Liver (tissue), 3 donors: ENCODE measurements at regions not wholly inside any gene's neighbourhood (a gene's known extent, or its start where the extent isn't known, plus 50 kb on each side); places are given as distances from the start of the nearest gene placed in this dataset.

Experiments
- CTCF ChIP-seq: fragments of 150-350 bp; IDR thresholded peaks from 2 replicates; pipeline ENCODE4 v1.5.1; 2017; ENCODE audit warnings: improper control_type of control experiment, low read depth, low read length; ENCODE audit not compliant: missing input control
- EGR1 ChIP-seq, 2 donors: IDR thresholded peaks; 2 replicates each; pipeline ENCODE4 v1.6.1; 2016 to 2018; ENCODE audit warnings: antibody characterized with exemption in 2 of 2, low read depth in 2 of 2
- FOXA1 ChIP-seq: IDR thresholded peaks from 2 replicates; pipeline ENCODE4 v1.6.1; 2016; ENCODE audit warnings: antibody characterized with exemption
- HNF4A ChIP-seq, 2 donors: conservative IDR thresholded peaks; 2 replicates each; pipeline ENCODE4 v1.6.1; 2016; ENCODE audit warnings: antibody characterized with exemption in 2 of 2, mild to moderate bottlenecking in 2 of 2
- RAD21 ChIP-seq, 2 donors: IDR thresholded peaks; 2 replicates each; pipeline ENCODE4 v1.6.1; 2016; ENCODE audit warnings: antibody characterized with exemption in 2 of 2, mild to moderate bottlenecking in 2 of 2
- TAF1 ChIP-seq: conservative IDR thresholded peaks from 2 replicates; pipeline ENCODE4 v1.6.1; 2016; ENCODE audit warnings: antibody characterized with exemption, mild to moderate bottlenecking
- YY1 ChIP-seq: IDR thresholded peaks from 2 replicates; pipeline ENCODE4 v1.6.1; 2016; ENCODE audit warnings: antibody characterized with exemption, mild to moderate bottlenecking
- donor health status: healthy.
- donor health status: healthy.

- TF ChIP-seq CTCF (no peak), FOXA1 (no peak), EGR1 (IDR thresholded peaks at IDR 0.05; ENCODE audit: low read depth in 2 of 2) (no peak), HNF4A (conservative IDR thresholded peaks at IDR 0.05) (no peak), YY1 (no peak), TAF1 (no peak), RAD21 (IDR thresholded peaks at IDR 0.05) (no peak)
Measured at GRCh38 chr4:38523524-38524448, 140.2 kb upstream of the KLF3 start.
